ENCODE measurements at regions not wholly inside any gene's neighbourhood (a gene's known extent, or its start where the extent isn't known, plus 50 kb on each side); places are given as distances from the start of the nearest gene placed in this dataset.

- TF ChIP-seq SUZ12 (IDR thresholded peaks at IDR 0.05; ENCODE audit: extremely low read depth, insufficient read depth, insufficient read length) = no peak
- TF ChIP-seq ZNF274 (IDR thresholded peaks at IDR 0.05; ENCODE audit: low read depth, low read length) = no peak
- TF ChIP-seq YY1 (IDR thresholded peaks at IDR 0.05; ENCODE audit: insufficient read depth, insufficient read length) = no peak
Measured at GRCh38 chr1:58931024-58931423, 147.2 kb upstream of the JUN start.

GRCh38 chr1:58931756-58932155 is 147.9 kb upstream of the JUN start:
- no peak for DNase-seq (ENCODE audit: low read depth, low spot score)
- no peaks in the 10 kb centered on the region for H3K36me3 ChIP-seq (ENCODE audit: insufficient read depth, insufficient read length, low read length)
- no peaks in the 10 kb centered on the region for H3K27me3 ChIP-seq (ENCODE audit: insufficient read depth, insufficient read length)
- no peak for TF ChIP-seq YY1 (IDR thresholded peaks at IDR 0.05; ENCODE audit: insufficient read depth, insufficient read length)
- no peak for TF ChIP-seq SUZ12 (IDR thresholded peaks at IDR 0.05; ENCODE audit: extremely low read depth, insufficient read depth, insufficient read length)
- no peak for TF ChIP-seq ZNF274 (IDR thresholded peaks at IDR 0.05; ENCODE audit: low read depth, low read length)
- no peak overlapping the region for H3K4me3 ChIP-seq (ENCODE audit: insufficient read length, low read depth)
- H3K9me3 ChIP-seq (ENCODE audit: insufficient read depth, low read length) = no peaks in the 10 kb centered on the region
- no peak overlapping the region for H3K9ac ChIP-seq (ENCODE audit: insufficient read length, low read depth)
- peaks cover 9% of the 10 kb centered on the region for H3K4me1 ChIP-seq (ENCODE audit: insufficient read depth, insufficient read length)

More at GRCh38 chr1:58931024-58931423, 147.2 kb upstream of the JUN start:
- DNase-seq (ENCODE audit: low read depth, low spot score) = no peak
- H3K36me3 ChIP-seq (ENCODE audit: insufficient read depth, insufficient read length, low read length) = no peaks in the 10 kb centered on the region
- no peak overlapping the region for H3K9ac ChIP-seq (ENCODE audit: insufficient read length, low read depth)
- no peak overlapping the region for H3K4me3 ChIP-seq (ENCODE audit: insufficient read length, low read depth)
- peaks cover 9% of the 10 kb centered on the region for H3K4me1 ChIP-seq (ENCODE audit: insufficient read depth, insufficient read length)
- no peaks in the 10 kb centered on the region for H3K27me3 ChIP-seq (ENCODE audit: insufficient read depth, insufficient read length)
- H3K9me3 ChIP-seq (ENCODE audit: insufficient read depth, low read length) = no peaks in the 10 kb centered on the region

GRCh38 chr1:58932859-58933598 is 149.2 kb upstream of the JUN start:
- Histone ChIP-seq H3K4me3 (ENCODE audit: insufficient read length, low read depth) (no peak overlapping the region), H3K9me3 (ENCODE audit: insufficient read depth, low read length) (no peaks in the 10 kb centered on the region), H3K4me1 (ENCODE audit: insufficient read depth, insufficient read length) (peaks cover 9% of the 10 kb centered on the region), H3K9ac (ENCODE audit: insufficient read length, low read depth) (no peak overlapping the region), H3K27me3 (ENCODE audit: insufficient read depth, insufficient read length) (no peaks in the 10 kb centered on the region), H3K36me3 (ENCODE audit: insufficient read depth, insufficient read length, low read length) (no peaks in the 10 kb centered on the region)
- no peak for DNase-seq (ENCODE audit: low read depth, low spot score)
- TF ChIP-seq YY1 (IDR thresholded peaks at IDR 0.05; ENCODE audit: insufficient read depth, insufficient read length) (no peak), ZNF274 (IDR thresholded peaks at IDR 0.05; ENCODE audit: low read depth, low read length) (no peak), SUZ12 (IDR thresholded peaks at IDR 0.05; ENCODE audit: extremely low read depth, insufficient read depth, insufficient read length) (no peak)

- no peaks in the 10 kb centered on the region for H3K27me3 ChIP-seq (ENCODE audit: insufficient read depth, insufficient read length)
- H3K4me1 ChIP-seq (ENCODE audit: insufficient read depth, insufficient read length) = peaks cover 9% of the 10 kb centered on the region
- no peak overlapping the region for H3K9ac ChIP-seq (ENCODE audit: insufficient read length, low read depth)
- TF ChIP-seq YY1 (IDR thresholded peaks at IDR 0.05; ENCODE audit: insufficient read depth, insufficient read length) (no peak), ZNF274 (IDR thresholded peaks at IDR 0.05; ENCODE audit: low read depth, low read length) (no peak), SUZ12 (IDR thresholded peaks at IDR 0.05; ENCODE audit: extremely low read depth, insufficient read depth, insufficient read length) (no peak)
- no peak for DNase-seq (ENCODE audit: low read depth, low spot score)
- no peaks in the 10 kb centered on the region for H3K36me3 ChIP-seq (ENCODE audit: insufficient read depth, insufficient read length, low read length)
- H3K4me3 ChIP-seq (ENCODE audit: insufficient read length, low read depth) = no peak overlapping the region
- no peaks in the 10 kb centered on the region for H3K9me3 ChIP-seq (ENCODE audit: insufficient read depth, low read length)
Measured at GRCh38 chr1:58933599-58933926, 149.7 kb upstream of the JUN start.

GRCh38 chr1:58934706-58935105 is 150.9 kb upstream of the JUN start:
- H3K36me3 ChIP-seq (ENCODE audit: insufficient read depth, insufficient read length, low read length) = no peaks in the 10 kb centered on the region
- no peak overlapping the region for H3K9ac ChIP-seq (ENCODE audit: insufficient read length, low read depth)
- no peak for DNase-seq (ENCODE audit: low read depth, low spot score)
- no peaks in the 10 kb centered on the region for H3K9me3 ChIP-seq (ENCODE audit: insufficient read depth, low read length)
- no peak overlapping the region for H3K4me3 ChIP-seq (ENCODE audit: insufficient read length, low read depth)
- no peak for TF ChIP-seq SUZ12 (IDR thresholded peaks at IDR 0.05; ENCODE audit: extremely low read depth, insufficient read depth, insufficient read length)
- TF ChIP-seq YY1 (IDR thresholded peaks at IDR 0.05; ENCODE audit: insufficient read depth, insufficient read length) = no peak
- TF ChIP-seq ZNF274 (IDR thresholded peaks at IDR 0.05; ENCODE audit: low read depth, low read length) = no peak
- H3K4me1 ChIP-seq (ENCODE audit: insufficient read depth, insufficient read length) = peaks cover 5% of the 10 kb centered on the region
- no peaks in the 10 kb centered on the region for H3K27me3 ChIP-seq (ENCODE audit: insufficient read depth, insufficient read length)

GRCh38 chr1:58936973-58937372 is 153.1 kb upstream of the JUN start:
- Histone ChIP-seq H3K27me3 (ENCODE audit: insufficient read depth, insufficient read length) (no peaks in the 10 kb centered on the region), H3K4me1 (ENCODE audit: insufficient read depth, insufficient read length) (peaks cover 4% of the 10 kb centered on the region), H3K4me3 (ENCODE audit: insufficient read length, low read depth) (no peak overlapping the region), H3K9ac (ENCODE audit: insufficient read length, low read depth) (no peak overlapping the region), H3K36me3 (ENCODE audit: insufficient read depth, insufficient read length, low read length) (no peaks in the 10 kb centered on the region), H3K9me3 (ENCODE audit: insufficient read depth, low read length) (no peaks in the 10 kb centered on the region)
- TF ChIP-seq ZNF274 (IDR thresholded peaks at IDR 0.05; ENCODE audit: low read depth, low read length) (no peak), YY1 (IDR thresholded peaks at IDR 0.05; ENCODE audit: insufficient read depth, insufficient read length) (no peak), SUZ12 (IDR thresholded peaks at IDR 0.05; ENCODE audit: extremely low read depth, insufficient read depth, insufficient read length) (no peak)
- DNase-seq (ENCODE audit: low read depth, low spot score) = no peak

- no peak for DNase-seq (ENCODE audit: low read depth, low spot score)
- Histone ChIP-seq H3K36me3 (ENCODE audit: insufficient read depth, insufficient read length, low read length) (no peaks in the 10 kb centered on the region), H3K4me1 (ENCODE audit: insufficient read depth, insufficient read length) (no peaks in the 10 kb centered on the region), H3K27me3 (ENCODE audit: insufficient read depth, insufficient read length) (no peaks in the 10 kb centered on the region), H3K4me3 (ENCODE audit: insufficient read length, low read depth) (no peak overlapping the region), H3K9ac (ENCODE audit: insufficient read length, low read depth) (no peak overlapping the region), H3K9me3 (ENCODE audit: insufficient read depth, low read length) (no peaks in the 10 kb centered on the region)
- TF ChIP-seq SUZ12 (IDR thresholded peaks at IDR 0.05; ENCODE audit: extremely low read depth, insufficient read depth, insufficient read length) (no peak), YY1 (IDR thresholded peaks at IDR 0.05; ENCODE audit: insufficient read depth, insufficient read length) (no peak), ZNF274 (IDR thresholded peaks at IDR 0.05; ENCODE audit: low read depth, low read length) (no peak)
Measured at GRCh38 chr1:58939146-58939545, 155.3 kb upstream of the JUN start.
